Natural killer cell (primary cell): ENCODE measurements at regions not wholly inside any gene's neighbourhood (a gene's known extent, or its start where the extent isn't known, plus 50 kb on each side); places are given as distances from the start of the nearest gene placed in this dataset.

Experiments used
- ATAC-seq, 3 donors: fragments of 150-1000 bp in 2 of 3; fragments of 200-7000 bp in 1 of 3; cut with Tn5 transposase; 1 replicate in 1 of 3; 2 replicates in 2 of 3; pipeline ENCODE4 v1.10.0; 2021; ENCODE audit warnings: mild to moderate bottlenecking in 2 of 3, moderate library complexity in 2 of 3
- DNase-seq, 2 donors: peaks; one replicate each; pipeline versions ENCODE4 v3.0.0 to v3.0.0-alpha.2; 2013 to 2021; ENCODE audit warnings: mixed read lengths in 1 of 2
- H3K27ac ChIP-seq: one replicate; pipeline ENCODE4 v1.5.1; 2013; ENCODE audit warnings: mild to moderate bottlenecking, low read length
- H3K27me3 ChIP-seq: one replicate; pipeline ENCODE4 v1.6.1; 2013; ENCODE audit warnings: low read length; ENCODE audit not compliant: control insufficient read depth, insufficient read depth
- H3K36me3 ChIP-seq: one replicate; pipeline ENCODE4 v1.6.1; 2013; ENCODE audit warnings: low read length; ENCODE audit not compliant: control insufficient read depth, insufficient read depth
- H3K4me1 ChIP-seq: one replicate; pipeline ENCODE4 v1.6.1; 2013; ENCODE audit warnings: low read length; ENCODE audit not compliant: control insufficient read depth, insufficient read depth
- H3K4me3 ChIP-seq: one replicate; pipeline ENCODE4 v1.5.1; 2013; ENCODE audit warnings: low read length
- H3K9me3 ChIP-seq: one replicate; pipeline ENCODE4 v1.6.1; 2013; ENCODE audit warnings: low read length; ENCODE audit not compliant: control insufficient read depth, insufficient read depth
- H3K27ac Mint-ChIP-seq, 2 donors: one replicate each; pipeline ENCODE4 v1.8.0; 2022; ENCODE audit warnings: mild to moderate bottlenecking in 2 of 2, mixed read lengths in 2 of 2, moderate library complexity in 1 of 2
- H3K27me3 Mint-ChIP-seq, 2 donors: one replicate each; pipeline ENCODE4 v1.8.0; 2022; ENCODE audit warnings: low read depth in 2 of 2, mixed read lengths in 2 of 2
- H3K36me3 Mint-ChIP-seq: one replicate; pipeline ENCODE4 v1.8.0; 2022; ENCODE audit warnings: mixed read lengths
- H3K4me1 Mint-ChIP-seq, 2 donors: one replicate each; pipeline ENCODE4 v1.8.0; 2022; ENCODE audit warnings: mixed read lengths in 2 of 2
- H3K4me3 Mint-ChIP-seq: one replicate; pipeline ENCODE4 v1.8.0; 2022; ENCODE audit warnings: mild to moderate bottlenecking, moderate library complexity, mixed read lengths
- H3K9me3 Mint-ChIP-seq, 2 donors: one replicate each; pipeline ENCODE4 v1.8.0; 2022; ENCODE audit warnings: mixed read lengths in 2 of 2
- WGBS: methylation state at CpG from one replicate; pipeline ENCODE4 v1.1.7; 2013; ENCODE audit warnings: missing lambda C conversion rate; ENCODE audit not compliant: insufficient coverage; 5-methylcytosine and 5-hydroxymethylcytosine counted together
- intact Hi-C: fragments of 100-400 bp; cut with micrococcal nuclease; formaldehyde crosslinking; loops from one replicate; pipeline ENCODE4 v1.14.2; 2022
- TF ChIP-seq, protein P1 (sequence below): fragments of 200-600 bp; IDR thresholded peaks from one replicate; pipeline ENCODE4 v1.8.0; 2022; ENCODE audit warnings: antibody characterized with exemption

GRCh38 chr7:1290679-1291356, 58.1 kb downstream of the UNCX start:
- Histone ChIP-seq H3K4me3 (peak overlapping the region; percentile 30), H3K4me1 (peaks cover 27% of the 10 kb centered on the region), H3K9me3 (no peaks in the 10 kb centered on the region), H3K36me3 (no peaks in the 10 kb centered on the region), H3K27me3 (no peaks in the 10 kb centered on the region), H3K27ac (peak overlapping the region; percentile 62)
- intact Hi-C loops: no loop called here
- Mint-ChIP-seq H3K9me3 (no peaks in the 10 kb centered on the region), H3K27ac (peak overlapping the region; percentile 74 to 88), H3K4me3 (peak overlapping the region; percentile 86), H3K27me3 (no peaks in the 10 kb centered on the region), H3K4me1 (peaks cover 0 to 31% of the 10 kb centered on the region in 2 donors), H3K36me3 (no peaks in the 10 kb centered on the region)
- DNase-seq: no peak
- 48% methylated on average over 37 of the region's 37 CpGs for WGBS
- ATAC-seq: peak; percentile 21 to 44 (median 39)
- TF ChIP-seq, protein P1, sequence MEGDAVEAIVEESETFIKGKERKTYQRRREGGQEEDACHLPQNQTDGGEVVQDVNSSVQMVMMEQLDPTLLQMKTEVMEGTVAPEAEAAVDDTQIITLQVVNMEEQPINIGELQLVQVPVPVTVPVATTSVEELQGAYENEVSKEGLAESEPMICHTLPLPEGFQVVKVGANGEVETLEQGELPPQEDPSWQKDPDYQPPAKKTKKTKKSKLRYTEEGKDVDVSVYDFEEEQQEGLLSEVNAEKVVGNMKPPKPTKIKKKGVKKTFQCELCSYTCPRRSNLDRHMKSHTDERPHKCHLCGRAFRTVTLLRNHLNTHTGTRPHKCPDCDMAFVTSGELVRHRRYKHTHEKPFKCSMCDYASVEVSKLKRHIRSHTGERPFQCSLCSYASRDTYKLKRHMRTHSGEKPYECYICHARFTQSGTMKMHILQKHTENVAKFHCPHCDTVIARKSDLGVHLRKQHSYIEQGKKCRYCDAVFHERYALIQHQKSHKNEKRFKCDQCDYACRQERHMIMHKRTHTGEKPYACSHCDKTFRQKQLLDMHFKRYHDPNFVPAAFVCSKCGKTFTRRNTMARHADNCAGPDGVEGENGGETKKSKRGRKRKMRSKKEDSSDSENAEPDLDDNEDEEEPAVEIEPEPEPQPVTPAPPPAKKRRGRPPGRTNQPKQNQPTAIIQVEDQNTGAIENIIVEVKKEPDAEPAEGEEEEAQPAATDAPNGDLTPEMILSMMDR: no peak

- H3K27me3 ChIP-seq: no peaks in the 10 kb centered on the region
- H3K4me1 ChIP-seq: peaks cover 32% of the 10 kb centered on the region
- 83% methylated on average over 13 of the region's 13 CpGs for WGBS
- H3K36me3 ChIP-seq: no peaks in the 10 kb centered on the region
- peak overlapping the region; percentile 86 for H3K4me3 Mint-ChIP-seq
- H3K27ac ChIP-seq: no peak overlapping the region
- peaks cover 0 to 31% of the 10 kb centered on the region in 2 donors for H3K4me1 Mint-ChIP-seq
- no peaks in the 10 kb centered on the region for H3K9me3 Mint-ChIP-seq
- no peak overlapping the region for H3K4me3 ChIP-seq
- TF ChIP-seq, protein P1: no peak
- no peaks in the 10 kb centered on the region for H3K36me3 Mint-ChIP-seq
- ATAC-seq: no peak
- intact Hi-C loops: no loop called here
- H3K9me3 ChIP-seq: no peaks in the 10 kb centered on the region
- H3K27ac Mint-ChIP-seq: no peak overlapping the region
- no peak for DNase-seq
- no peaks in the 10 kb centered on the region for H3K27me3 Mint-ChIP-seq
These were observed 58.7 kb downstream of the UNCX start for GRCh38 chr7:1291357-1291689.

- Histone ChIP-seq H3K9me3 (no peaks in the 10 kb centered on the region), H3K27ac (no peak overlapping the region), H3K4me3 (no peak overlapping the region), H3K27me3 (no peaks in the 10 kb centered on the region), H3K36me3 (no peaks in the 10 kb centered on the region), H3K4me1 (peaks cover 40% of the 10 kb centered on the region)
- no peak overlapping the region for H3K27ac Mint-ChIP-seq
- H3K4me3 Mint-ChIP-seq: peak overlapping the region; percentile 86
- H3K9me3 Mint-ChIP-seq: no peaks in the 10 kb centered on the region
- no peaks in the 10 kb centered on the region for H3K36me3 Mint-ChIP-seq
- intact Hi-C loops: no loop called here
- no peak for ATAC-seq
- TF ChIP-seq, protein P1: no peak
- no peaks in the 10 kb centered on the region for H3K27me3 Mint-ChIP-seq
- DNase-seq: no peak
- H3K4me1 Mint-ChIP-seq: peaks cover 0 to 38% of the 10 kb centered on the region in 2 donors
- WGBS: 88% methylated on average over 25 of the region's 25 CpGs
These were observed 59.4 kb downstream of the UNCX start for GRCh38 chr7:1291845-1292765.
